ENCODE measurements at regions not wholly inside any gene's neighbourhood (a gene's known extent, or its start where the extent isn't known, plus 50 kb on each side); places are given as distances from the start of the nearest gene placed in this dataset.

DNA sequence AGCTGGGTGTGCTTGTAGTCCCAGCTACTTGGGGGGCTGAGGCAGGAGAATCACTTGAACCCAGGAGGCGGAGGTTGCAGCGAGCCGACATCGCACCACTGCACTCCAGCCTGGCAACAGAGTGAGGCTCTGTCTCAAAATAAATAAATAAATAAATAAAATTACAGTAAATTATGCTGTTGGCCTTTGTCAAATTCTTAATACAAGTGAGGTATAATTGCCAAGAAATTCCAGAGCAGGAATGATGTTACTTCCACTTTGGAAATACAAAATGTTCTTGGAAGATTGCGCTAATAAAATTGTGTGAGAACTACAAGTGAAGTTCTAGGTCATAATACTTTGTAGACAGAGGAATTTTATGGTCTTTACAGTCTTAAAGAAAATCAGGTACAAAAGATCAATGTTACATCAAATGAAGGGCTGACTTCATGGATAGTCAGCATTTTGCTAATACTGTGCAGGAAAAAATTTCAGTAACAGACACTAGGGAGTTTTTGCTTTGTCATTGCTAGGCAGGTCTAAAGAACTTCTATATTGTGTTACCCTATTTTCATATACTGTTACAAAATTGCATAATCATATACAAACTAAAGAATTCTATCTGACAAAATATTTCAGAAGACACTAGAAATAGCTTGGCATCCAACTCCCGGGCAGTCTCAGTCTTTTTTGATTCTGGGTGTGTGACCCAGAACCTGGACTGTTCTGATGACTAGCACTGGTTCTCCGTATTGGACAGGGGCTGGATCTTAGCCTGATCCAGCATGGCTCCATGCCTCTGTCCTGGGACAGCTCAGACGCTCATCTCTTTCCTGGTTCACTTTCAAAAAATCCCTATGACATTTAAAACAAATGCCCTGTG is 76.0 kb upstream of the STK17B start:
- peaks cover 69% of the 10 kb centered on the region for H3K4me1 Mint-ChIP-seq
- Histone ChIP-seq H4K20me1 (ENCODE audit: control insufficient read depth, insufficient read depth, low read length, poor library complexity, severe bottlenecking) (no peaks in the 10 kb centered on the region), H3K27ac (ENCODE audit: low read length in 2 of 2) (peak overlapping the region in 1 of 2 donors; percentile 78), H3K27me3 (replicated peaks in 1 of 4; ENCODE audit: control extremely low read depth in 1 of 4, control insufficient read depth in 3 of 4, insufficient read depth in 4 of 4, low read length in 3 of 4) (no peaks in the 10 kb centered on the region), H3K4me2 (replicated peaks; ENCODE audit: low read depth, low read length, poor library complexity, severe bottlenecking) (peak overlapping the region; percentile 62), H3K9me3 (ENCODE audit: control extremely low read depth in 1 of 3, control insufficient read depth in 2 of 3, insufficient read depth in 1 of 3, low read length in 2 of 3) (no peaks in the 10 kb centered on the region), H3K9ac (ENCODE audit: low read length) (no peak overlapping the region), H2AFZ (ENCODE audit: insufficient read depth, low read depth, low read length, poor library complexity, severe bottlenecking) (no peak overlapping the region), H3K79me2 (ENCODE audit: control insufficient read depth, insufficient read depth, low read length) (peaks cover 14% of the 10 kb centered on the region), H3K4me1 (ENCODE audit: control insufficient read depth in 2 of 2, insufficient read depth in 2 of 2, low read length in 2 of 2) (peaks cover 56 to 75% of the 10 kb centered on the region in 2 donors), H3K36me3 (replicated peaks in 1 of 2; ENCODE audit: control extremely low read depth in 1 of 2, control insufficient read depth in 1 of 2, extremely low read depth in 1 of 2, insufficient read depth in 2 of 2, low read length in 1 of 2) (no peaks in the 10 kb centered on the region), H3K4me3 (ENCODE audit: control extremely low read depth in 1 of 5, extremely low read depth in 1 of 5, insufficient read depth in 1 of 5, low read depth in 2 of 5, low read length in 4 of 5) (no peak overlapping the region)
- DNase-seq (no peak), ATAC-seq (ENCODE audit: low read depth) (no peak)
- POLR2A ChIA-PET = interaction anchor here (1.0 to 1.9 kb wide), 3 partner anchors 11 to 76 kb away, joined by 3 to 6 read pairs (median 3); partner anchors contain the start of gene STK17B
- no peak for TF ChIP-seq EZH2 (IDR thresholded peaks at IDR 0.05; ENCODE audit: borderline replicate concordance, insufficient read depth, low read depth, low read length, poor library complexity, severe bottlenecking)
- TF ChIP-seq, protein P1, sequence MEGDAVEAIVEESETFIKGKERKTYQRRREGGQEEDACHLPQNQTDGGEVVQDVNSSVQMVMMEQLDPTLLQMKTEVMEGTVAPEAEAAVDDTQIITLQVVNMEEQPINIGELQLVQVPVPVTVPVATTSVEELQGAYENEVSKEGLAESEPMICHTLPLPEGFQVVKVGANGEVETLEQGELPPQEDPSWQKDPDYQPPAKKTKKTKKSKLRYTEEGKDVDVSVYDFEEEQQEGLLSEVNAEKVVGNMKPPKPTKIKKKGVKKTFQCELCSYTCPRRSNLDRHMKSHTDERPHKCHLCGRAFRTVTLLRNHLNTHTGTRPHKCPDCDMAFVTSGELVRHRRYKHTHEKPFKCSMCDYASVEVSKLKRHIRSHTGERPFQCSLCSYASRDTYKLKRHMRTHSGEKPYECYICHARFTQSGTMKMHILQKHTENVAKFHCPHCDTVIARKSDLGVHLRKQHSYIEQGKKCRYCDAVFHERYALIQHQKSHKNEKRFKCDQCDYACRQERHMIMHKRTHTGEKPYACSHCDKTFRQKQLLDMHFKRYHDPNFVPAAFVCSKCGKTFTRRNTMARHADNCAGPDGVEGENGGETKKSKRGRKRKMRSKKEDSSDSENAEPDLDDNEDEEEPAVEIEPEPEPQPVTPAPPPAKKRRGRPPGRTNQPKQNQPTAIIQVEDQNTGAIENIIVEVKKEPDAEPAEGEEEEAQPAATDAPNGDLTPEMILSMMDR (IDR thresholded peaks at IDR 0.05) = no peak
- H3K9me3 Mint-ChIP-seq (ENCODE audit: insufficient read depth) = no peaks in the 10 kb centered on the region
- H3K27ac Mint-ChIP-seq = peak overlapping the region; percentile 81
- no peak overlapping the region for H3K4me3 Mint-ChIP-seq
- intact Hi-C loops (cut with micrococcal nuclease) = no loop called here
- CTCF ChIA-PET = interaction anchor here (0.8 to 3.6 kb wide), 8 partner anchors 9 to 168 kb away, joined by 3 to 21 read pairs (median 4); no protein-coding TSS in a partner anchor
- H3K27me3 Mint-ChIP-seq = no peaks in the 10 kb centered on the region
- WGBS (ENCODE audit: insufficient coverage) = 100% methylated on average over 3 of the region's 8 CpGs

- no peak overlapping the region for H2AFZ ChIP-seq (ENCODE audit: insufficient read depth, low read depth, low read length, poor library complexity, severe bottlenecking)
- H3K4me3 ChIP-seq (ENCODE audit: control extremely low read depth in 1 of 5, extremely low read depth in 1 of 5, insufficient read depth in 1 of 5, low read depth in 2 of 5, low read length in 4 of 5) = no peak overlapping the region
- peaks cover 53 to 71% of the 10 kb centered on the region in 2 donors for H3K4me1 ChIP-seq (ENCODE audit: control insufficient read depth in 2 of 2, insufficient read depth in 2 of 2, low read length in 2 of 2)
- intact Hi-C loops (cut with micrococcal nuclease) = loop anchor here (2.0 kb wide), 1 partner anchor 15 kb away; no protein-coding TSS in a partner anchor
- WGBS (ENCODE audit: insufficient coverage) = 78% methylated on average over 1 of the region's 3 CpGs
- Mint-ChIP-seq H3K4me3 (no peak overlapping the region), H3K9me3 (ENCODE audit: insufficient read depth) (no peaks in the 10 kb centered on the region), H3K27ac (peak overlapping the region; percentile 81), H3K27me3 (no peaks in the 10 kb centered on the region), H3K4me1 (peaks cover 74% of the 10 kb centered on the region)
- no peaks in the 10 kb centered on the region for H3K9me3 ChIP-seq (ENCODE audit: control extremely low read depth in 1 of 3, control insufficient read depth in 2 of 3, insufficient read depth in 1 of 3, low read length in 2 of 3)
- ChIA-PET CTCF (interaction anchor here (0.8 to 3.6 kb wide), 9 partner anchors 10 to 169 kb away, joined by 3 to 21 read pairs (median 4); no protein-coding TSS in a partner anchor), POLR2A (interaction anchor here (0.6 to 1.9 kb wide), 4 partner anchors 10 to 77 kb away, joined by 3 to 6 read pairs (median 4); partner anchors contain the start of gene STK17B)
- ATAC-seq (ENCODE audit: low read depth) (no peak), DNase-seq (no peak)
- H3K4me2 ChIP-seq (replicated peaks; ENCODE audit: low read depth, low read length, poor library complexity, severe bottlenecking) = peak overlapping the region; percentile 62
- H3K9ac ChIP-seq (ENCODE audit: low read length) = peak overlapping the region; percentile 0
- no peaks in the 10 kb centered on the region for H3K27me3 ChIP-seq (replicated peaks in 1 of 4; ENCODE audit: control extremely low read depth in 1 of 4, control insufficient read depth in 3 of 4, insufficient read depth in 4 of 4, low read length in 3 of 4)
- peak overlapping the region; percentile 37 to 78 for H3K27ac ChIP-seq (ENCODE audit: low read length in 2 of 2)
- no peaks in the 10 kb centered on the region for H3K36me3 ChIP-seq (replicated peaks in 1 of 2; ENCODE audit: control extremely low read depth in 1 of 2, control insufficient read depth in 1 of 2, extremely low read depth in 1 of 2, insufficient read depth in 2 of 2, low read length in 1 of 2)
- TF ChIP-seq, protein P1 (IDR thresholded peaks at IDR 0.05) = no peak
- TF ChIP-seq EZH2 (IDR thresholded peaks at IDR 0.05; ENCODE audit: borderline replicate concordance, insufficient read depth, low read depth, low read length, poor library complexity, severe bottlenecking) = no peak
- H3K79me2 ChIP-seq (ENCODE audit: control insufficient read depth, insufficient read depth, low read length) = peaks cover 14% of the 10 kb centered on the region
- no peaks in the 10 kb centered on the region for H4K20me1 ChIP-seq (ENCODE audit: control insufficient read depth, insufficient read depth, low read length, poor library complexity, severe bottlenecking)
Measured at GRCh38 chr2:196247976-196248280, 76.5 kb upstream of the STK17B start.
